ENCODE measurements at regions not wholly inside any gene's neighbourhood (a gene's known extent, or its start where the extent isn't known, plus 50 kb on each side); places are given as distances from the start of the nearest gene placed in this dataset.

- TF ChIP-seq CTCF (conservative IDR thresholded peaks at IDR 0.05; ENCODE audit: low read length) (no peak), EZH2phosphoT487 (IDR thresholded peaks at IDR 0.05; ENCODE audit: borderline replicate concordance) (no peak)
Observed at GRCh38 chr10:33704214-33704830, 369.9 kb upstream of the NRP1 start.
